Stimulated activated CD4-positive, alpha-beta T cell treated with anti-CD3 and anti-CD28 coated beads, Interleukin-12 subunit alpha, Interleukin-12 subunit beta, amount 100 ng/mL, for 24 hours (primary cell): ENCODE measurements at regions not wholly inside any gene's neighbourhood (a gene's known extent, or its start where the extent isn't known, plus 50 kb on each side); places are given as distances from the start of the nearest gene placed in this dataset.
"Not testable (repeated sequence)": the region's sequence is repeated elsewhere in the genome, so short reads cannot be mapped to it uniquely, and the experiment has no call there.

Experiments used
- DNase-seq, 2 experiments: peaks; one replicate each; pipeline ENCODE4 v3.0.0-alpha.2; 2020; ENCODE audit warnings: low read depth in 2 of 2

- no peak for DNase-seq
Measured at GRCh38 chrX:1140236-1140681, 72.2 kb downstream of the CRLF2 start.

GRCh38 chrX:1139185-1139500, 73.3 kb downstream of the CRLF2 start:
- no peak for DNase-seq

GRCh38 chrX:1138476-1139184, 73.8 kb downstream of the CRLF2 start:
- no peak for DNase-seq

GRCh38 chrX:1137531-1137930, 74.9 kb downstream of the CRLF2 start:
- no peak for DNase-seq

GRCh38 chrX:1136582-1136981, 75.9 kb downstream of the CRLF2 start:
- not testable (repeated sequence) for DNase-seq

GRCh38 chrX:1134976-1135375, 77.5 kb downstream of the CRLF2 start:
- DNase-seq = no peak

GRCh38 chrX:1134156-1134555, 78.3 kb downstream of the CRLF2 start:
- no peak for DNase-seq

GRCh38 chrX:1126738-1127137, 85.7 kb downstream of the CRLF2 start:
- DNase-seq = no peak

- DNase-seq = no peak
Measured at GRCh38 chrX:1124531-1124930, 87.9 kb downstream of the CRLF2 start.

GRCh38 chrX:1122851-1123250, 89.6 kb downstream of the CRLF2 start:
- not testable (repeated sequence) for DNase-seq

- DNase-seq = no peak
Measured at GRCh38 chrX:1119275-1119674, 93.2 kb downstream of the CRLF2 start.

- no peak for DNase-seq
Measured at GRCh38 chrX:1118572-1119199, 93.8 kb downstream of the CRLF2 start.

GRCh38 chrX:1115411-1115810, 97.0 kb downstream of the CRLF2 start:
- DNase-seq = not testable (repeated sequence)

- no peak for DNase-seq
Measured at GRCh38 chrX:1112321-1112720, 100.1 kb downstream of the CRLF2 start.

- no peak for DNase-seq
Measured at GRCh38 chrX:1111601-1112300, 100.7 kb downstream of the CRLF2 start.

- DNase-seq = no peak
Measured at GRCh38 chrX:1109580-1110119, 102.8 kb downstream of the CRLF2 start.

GRCh38 chrX:1108501-1109445, 103.7 kb downstream of the CRLF2 start:
- DNase-seq = no peak

- DNase-seq = no peak
Measured at GRCh38 chrX:1106478-1107210, 105.8 kb downstream of the CRLF2 start.

GRCh38 chrX:1105671-1106419, 106.6 kb downstream of the CRLF2 start:
- no peak for DNase-seq

GRCh38 chrX:1105031-1105430, 107.4 kb downstream of the CRLF2 start:
- DNase-seq = not testable (repeated sequence)
